ENCODE measurements at regions not wholly inside any gene's neighbourhood (a gene's known extent, or its start where the extent isn't known, plus 50 kb on each side); places are given as distances from the start of the nearest gene placed in this dataset.
"Not testable (repeated sequence)": the region's sequence is repeated elsewhere in the genome, so short reads cannot be mapped to it uniquely, and the experiment has no call there.

GRCh38 chr14:19345298-19345911 is 88.7 kb downstream of the POTEG start:
- not testable (repeated sequence) for TF ChIP-seq CTCF (IDR thresholded peaks at IDR 0.05 in 2 of 3, conservative IDR thresholded peaks at IDR 0.05 in 1 of 3; ENCODE audit: insufficient read depth in 2 of 3, low read depth in 1 of 3, low read length in 3 of 3); ZNF444 (CRISPR knock-in tag; IDR thresholded peaks at IDR 0.05); ZBTB8A (IDR thresholded peaks at IDR 0.05; ENCODE audit: partially characterized antibody); FOSL1 (tag; conservative IDR thresholded peaks at IDR 0.05); POLR2A (conservative IDR thresholded peaks at IDR 0.05); ZNF224 (CRISPR knock-in tag; IDR thresholded peaks at IDR 0.05); ZNF436 (CRISPR knock-in tag; IDR thresholded peaks at IDR 0.05); NCOA2 (IDR thresholded peaks at IDR 0.05; ENCODE audit: partially characterized antibody in 2 of 2); ZNF239 (CRISPR knock-in tag; IDR thresholded peaks at IDR 0.05); FOXJ3 (CRISPR knock-in tag; IDR thresholded peaks at IDR 0.05); BRCA1 (IDR thresholded peaks at IDR 0.05); BRCA1 (CRISPR knock-in tag; IDR thresholded peaks at IDR 0.05); TAF1 (IDR thresholded peaks at IDR 0.05; ENCODE audit: control insufficient read depth, extremely low read depth, insufficient read depth, low read length, severe bottlenecking)
